ENCODE measurements at regions not wholly inside any gene's neighbourhood (a gene's known extent, or its start where the extent isn't known, plus 50 kb on each side); places are given as distances from the start of the nearest gene placed in this dataset.

DNA sequence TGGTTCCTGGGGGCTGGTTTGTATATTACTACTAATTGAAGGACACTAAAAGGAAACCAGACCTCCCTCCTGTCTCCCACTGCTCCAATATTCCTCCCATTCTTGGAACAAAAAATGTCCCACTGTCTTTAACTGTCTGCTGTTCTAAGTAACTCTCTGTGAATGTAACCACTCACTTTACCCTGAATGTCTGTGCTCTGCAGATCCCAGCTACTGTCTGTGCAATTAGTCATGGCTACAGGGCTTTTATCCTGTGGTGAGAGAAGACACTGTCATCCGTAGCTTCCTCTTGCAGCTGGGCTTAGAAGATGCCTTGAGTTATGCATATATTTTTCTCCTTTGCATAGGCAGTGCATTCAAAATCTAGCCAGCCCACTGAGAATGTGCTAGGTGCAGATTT is 853.8 kb downstream of the CDH8 start:
- no peak overlapping the region for H3K4me3 ChIP-seq (replicated peaks in 1 of 3)
- 78 to 83% methylated on average over 1 of the region's 1 CpG for WGBS, 2 donors
- no peaks in the 10 kb centered on the region for H3K9me3 ChIP-seq
- H3K36me3 ChIP-seq = no peaks in the 10 kb centered on the region
- H3K27me3 ChIP-seq = no peaks in the 10 kb centered on the region
- intact Hi-C loops (cut with DNase I) = no loop called here
- peaks cover 3 to 5% of the 10 kb centered on the region in 2 donors for H3K4me1 ChIP-seq
- no peak overlapping the region for H3K27ac ChIP-seq
- no peak for DNase-seq
- TF ChIP-seq POLR2A (IDR thresholded peaks at IDR 0.05) = no peak
- TF ChIP-seq, protein P1, sequence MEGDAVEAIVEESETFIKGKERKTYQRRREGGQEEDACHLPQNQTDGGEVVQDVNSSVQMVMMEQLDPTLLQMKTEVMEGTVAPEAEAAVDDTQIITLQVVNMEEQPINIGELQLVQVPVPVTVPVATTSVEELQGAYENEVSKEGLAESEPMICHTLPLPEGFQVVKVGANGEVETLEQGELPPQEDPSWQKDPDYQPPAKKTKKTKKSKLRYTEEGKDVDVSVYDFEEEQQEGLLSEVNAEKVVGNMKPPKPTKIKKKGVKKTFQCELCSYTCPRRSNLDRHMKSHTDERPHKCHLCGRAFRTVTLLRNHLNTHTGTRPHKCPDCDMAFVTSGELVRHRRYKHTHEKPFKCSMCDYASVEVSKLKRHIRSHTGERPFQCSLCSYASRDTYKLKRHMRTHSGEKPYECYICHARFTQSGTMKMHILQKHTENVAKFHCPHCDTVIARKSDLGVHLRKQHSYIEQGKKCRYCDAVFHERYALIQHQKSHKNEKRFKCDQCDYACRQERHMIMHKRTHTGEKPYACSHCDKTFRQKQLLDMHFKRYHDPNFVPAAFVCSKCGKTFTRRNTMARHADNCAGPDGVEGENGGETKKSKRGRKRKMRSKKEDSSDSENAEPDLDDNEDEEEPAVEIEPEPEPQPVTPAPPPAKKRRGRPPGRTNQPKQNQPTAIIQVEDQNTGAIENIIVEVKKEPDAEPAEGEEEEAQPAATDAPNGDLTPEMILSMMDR (IDR thresholded peaks at IDR 0.05) = no peak

DNA sequence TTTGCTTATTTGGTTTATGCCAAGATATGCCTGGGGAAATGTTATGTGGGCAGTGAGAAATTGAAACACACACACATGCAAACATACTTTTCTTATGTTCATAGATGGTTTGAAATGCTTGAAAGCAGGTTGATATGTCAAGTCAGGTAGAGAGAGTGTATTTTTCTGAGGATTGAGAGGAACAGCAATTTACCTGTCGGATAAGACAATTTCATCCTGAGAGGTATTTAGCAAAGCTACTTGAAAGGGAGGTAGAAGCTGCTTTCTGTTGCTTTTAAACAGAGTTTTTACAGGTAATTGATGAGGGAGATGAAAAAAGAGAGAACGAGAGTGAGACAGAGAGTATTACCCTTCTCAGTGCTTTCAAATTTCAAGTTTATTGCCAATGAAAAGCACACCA is 854.3 kb downstream of the CDH8 start:
- TF ChIP-seq, protein P1 (IDR thresholded peaks at IDR 0.05) = no peak
- TF ChIP-seq POLR2A (IDR thresholded peaks at IDR 0.05) = no peak
- no peaks in the 10 kb centered on the region for H3K36me3 ChIP-seq
- H3K27me3 ChIP-seq = no peaks in the 10 kb centered on the region
- DNase-seq = no peak
- intact Hi-C loops (cut with DNase I) = no loop called here
- peaks cover 3 to 5% of the 10 kb centered on the region in 2 donors for H3K4me1 ChIP-seq
- no peak overlapping the region for H3K27ac ChIP-seq
- H3K9me3 ChIP-seq = no peaks in the 10 kb centered on the region
- no peak overlapping the region for H3K4me3 ChIP-seq (replicated peaks in 1 of 3)
- 76 to 93% methylated on average over 2 of the region's 2 CpGs for WGBS, 2 donors

- Histone ChIP-seq H3K4me1 (peaks cover 3 to 5% of the 10 kb centered on the region in 2 donors), H3K4me3 (replicated peaks in 1 of 3) (no peak overlapping the region), H3K9me3 (no peaks in the 10 kb centered on the region), H3K27ac (peak overlapping the region; percentile 25 to 47 (median 27)), H3K36me3 (no peaks in the 10 kb centered on the region), H3K27me3 (no peaks in the 10 kb centered on the region)
- TF ChIP-seq, protein P1 (IDR thresholded peaks at IDR 0.05) = no peak
- TF ChIP-seq POLR2A (IDR thresholded peaks at IDR 0.05) = no peak
- 28 to 48% methylated on average over 2 of the region's 2 CpGs for WGBS, 2 donors
- intact Hi-C loops (cut with DNase I) = no loop called here
- peak; percentile 5 to 13 for DNase-seq
These were observed 856.7 kb downstream of the CDH8 start for GRCh38 chr16:61179561-61179960.

- intact Hi-C loops (cut with DNase I) = no loop called here
- Histone ChIP-seq H3K4me3 (replicated peaks in 1 of 3) (no peak overlapping the region), H3K27ac (no peak overlapping the region), H3K4me1 (no peaks in the 10 kb centered on the region), H3K27me3 (no peaks in the 10 kb centered on the region), H3K9me3 (no peaks in the 10 kb centered on the region), H3K36me3 (no peaks in the 10 kb centered on the region)
- WGBS, 2 donors = 51 to 52% methylated on average over 3 of the region's 3 CpGs
- no peak for TF ChIP-seq POLR2A (IDR thresholded peaks at IDR 0.05)
- TF ChIP-seq, protein P1 (IDR thresholded peaks at IDR 0.05) = no peak
- no peak for DNase-seq
These were observed 870.4 kb downstream of the CDH8 start for GRCh38 chr16:61165797-61166196.

- Histone ChIP-seq H3K4me1 (no peaks in the 10 kb centered on the region), H3K36me3 (no peaks in the 10 kb centered on the region), H3K4me3 (replicated peaks in 1 of 3) (no peak overlapping the region), H3K9me3 (no peaks in the 10 kb centered on the region), H3K27ac (no peak overlapping the region), H3K27me3 (no peaks in the 10 kb centered on the region)
- intact Hi-C loops (cut with DNase I) = no loop called here
- 93% methylated on average over 4 of the region's 4 CpGs for WGBS, 2 donors
- no peak for DNase-seq
- TF ChIP-seq, protein P1 (IDR thresholded peaks at IDR 0.05) = no peak
- TF ChIP-seq POLR2A (IDR thresholded peaks at IDR 0.05) = no peak
These were observed 885.9 kb downstream of the CDH8 start for GRCh38 chr16:61150351-61150750.
